ENCODE measurements at regions not wholly inside any gene's neighbourhood (a gene's known extent, or its start where the extent isn't known, plus 50 kb on each side); places are given as distances from the start of the nearest gene placed in this dataset.

DNA sequence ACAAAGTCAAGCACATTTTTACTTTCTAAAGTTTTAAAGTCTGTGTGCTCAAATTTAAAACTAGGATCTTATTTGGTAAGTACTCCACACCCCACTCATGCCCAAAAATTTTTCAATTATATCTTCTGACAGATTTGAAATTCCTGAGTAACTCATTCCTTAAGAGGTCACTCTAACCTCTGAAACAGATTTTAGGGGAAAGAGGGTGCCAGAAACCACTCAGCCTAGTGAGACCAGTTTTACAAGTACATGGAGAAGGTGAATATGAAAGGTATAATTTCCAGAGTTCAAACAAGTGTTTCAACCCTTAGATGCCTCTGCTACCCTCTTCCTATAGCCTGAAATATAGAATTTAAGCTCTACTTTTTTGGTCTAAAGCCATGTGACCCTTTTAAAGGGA lies 79.2 kb downstream of the C7orf25 start (continued):
- TF ChIP-seq, protein P1, sequence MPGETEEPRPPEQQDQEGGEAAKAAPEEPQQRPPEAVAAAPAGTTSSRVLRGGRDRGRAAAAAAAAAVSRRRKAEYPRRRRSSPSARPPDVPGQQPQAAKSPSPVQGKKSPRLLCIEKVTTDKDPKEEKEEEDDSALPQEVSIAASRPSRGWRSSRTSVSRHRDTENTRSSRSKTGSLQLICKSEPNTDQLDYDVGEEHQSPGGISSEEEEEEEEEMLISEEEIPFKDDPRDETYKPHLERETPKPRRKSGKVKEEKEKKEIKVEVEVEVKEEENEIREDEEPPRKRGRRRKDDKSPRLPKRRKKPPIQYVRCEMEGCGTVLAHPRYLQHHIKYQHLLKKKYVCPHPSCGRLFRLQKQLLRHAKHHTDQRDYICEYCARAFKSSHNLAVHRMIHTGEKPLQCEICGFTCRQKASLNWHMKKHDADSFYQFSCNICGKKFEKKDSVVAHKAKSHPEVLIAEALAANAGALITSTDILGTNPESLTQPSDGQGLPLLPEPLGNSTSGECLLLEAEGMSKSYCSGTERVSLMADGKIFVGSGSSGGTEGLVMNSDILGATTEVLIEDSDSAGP (CRISPR knock-in tag; IDR thresholded peaks at IDR 0.05), result no peak

GRCh38 chr7:42831718-42832522 lies 80.0 kb downstream of the C7orf25 start:
- in situ Hi-C loops (cut with MboI), result loop anchor here (25.0 kb wide), 1 partner anchor 895 kb away; no protein-coding TSS in a partner anchor
- intact Hi-C loops (cut with micrococcal nuclease), result no loop called here
- no peak for FAIRE-seq
- TF ChIP-seq, protein P2, sequence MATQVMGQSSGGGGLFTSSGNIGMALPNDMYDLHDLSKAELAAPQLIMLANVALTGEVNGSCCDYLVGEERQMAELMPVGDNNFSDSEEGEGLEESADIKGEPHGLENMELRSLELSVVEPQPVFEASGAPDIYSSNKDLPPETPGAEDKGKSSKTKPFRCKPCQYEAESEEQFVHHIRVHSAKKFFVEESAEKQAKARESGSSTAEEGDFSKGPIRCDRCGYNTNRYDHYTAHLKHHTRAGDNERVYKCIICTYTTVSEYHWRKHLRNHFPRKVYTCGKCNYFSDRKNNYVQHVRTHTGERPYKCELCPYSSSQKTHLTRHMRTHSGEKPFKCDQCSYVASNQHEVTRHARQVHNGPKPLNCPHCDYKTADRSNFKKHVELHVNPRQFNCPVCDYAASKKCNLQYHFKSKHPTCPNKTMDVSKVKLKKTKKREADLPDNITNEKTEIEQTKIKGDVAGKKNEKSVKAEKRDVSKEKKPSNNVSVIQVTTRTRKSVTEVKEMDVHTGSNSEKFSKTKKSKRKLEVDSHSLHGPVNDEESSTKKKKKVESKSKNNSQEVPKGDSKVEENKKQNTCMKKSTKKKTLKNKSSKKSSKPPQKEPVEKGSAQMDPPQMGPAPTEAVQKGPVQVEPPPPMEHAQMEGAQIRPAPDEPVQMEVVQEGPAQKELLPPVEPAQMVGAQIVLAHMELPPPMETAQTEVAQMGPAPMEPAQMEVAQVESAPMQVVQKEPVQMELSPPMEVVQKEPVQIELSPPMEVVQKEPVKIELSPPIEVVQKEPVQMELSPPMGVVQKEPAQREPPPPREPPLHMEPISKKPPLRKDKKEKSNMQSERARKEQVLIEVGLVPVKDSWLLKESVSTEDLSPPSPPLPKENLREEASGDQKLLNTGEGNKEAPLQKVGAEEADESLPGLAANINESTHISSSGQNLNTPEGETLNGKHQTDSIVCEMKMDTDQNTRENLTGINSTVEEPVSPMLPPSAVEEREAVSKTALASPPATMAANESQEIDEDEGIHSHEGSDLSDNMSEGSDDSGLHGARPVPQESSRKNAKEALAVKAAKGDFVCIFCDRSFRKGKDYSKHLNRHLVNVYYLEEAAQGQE (IDR thresholded peaks at IDR 0.05; ENCODE audit: borderline replicate concordance), result peak; percentile 49; the same call in 1 of the 2 replicates
- TF ChIP-seq, protein P2 (CRISPR knock-in tag; IDR thresholded peaks at IDR 0.05; ENCODE audit: low read depth), result no peak
- peak; percentile 49 to 58 (median 54) for TF ChIP-seq CTCF (IDR thresholded peaks at IDR 0.05 in 2 of 3, conservative IDR thresholded peaks at IDR 0.05 in 1 of 3; ENCODE audit: insufficient read depth in 2 of 3, low read depth in 1 of 3, low read length in 3 of 3)

More at GRCh38 chr7:42831718-42832522, 80.0 kb downstream of the C7orf25 start:
- no peak overlapping the region for H3K9ac ChIP-seq (ENCODE audit: insufficient read depth in 1 of 2, low read depth in 2 of 2, low read length in 2 of 2)
- H3K79me2 ChIP-seq (ENCODE audit: control insufficient read depth, insufficient read depth, low read length), result no peaks in the 10 kb centered on the region
- H3K27ac ChIP-seq (ENCODE audit: extremely low read depth, low read depth, low read length), result no peak overlapping the region
- ATAC-seq (peak; percentile 79), DNase-seq (ENCODE audit: extremely low read depth in 1 of 4, low spot score in 3 of 4) (peak in 1 of 4 experiments; percentile 16)
- H3K9me1 ChIP-seq (ENCODE audit: control insufficient read depth, insufficient read depth, low read length), result no peaks in the 10 kb centered on the region
- H3K27me3 ChIP-seq (ENCODE audit: control insufficient read depth in 2 of 2, insufficient read depth in 2 of 2, low read length in 2 of 2), result no peaks in the 10 kb centered on the region; a peak in 4 of 5 replicates
- no peaks in the 10 kb centered on the region for H3K4me1 ChIP-seq (replicated peaks in 1 of 2; ENCODE audit: control insufficient read depth in 2 of 2, insufficient read depth in 2 of 2, low read length in 2 of 2)
- 0% methylated on average over 9 of the region's 9 CpGs for WGBS (ENCODE audit: insufficient coverage, low coverage, missing lambda C conversion rate)
- ChIA-PET POLR2A (interaction anchor here (1.1 kb wide), 1 partner anchor 9 kb away, joined by 7 read pairs; no protein-coding TSS in a partner anchor), CTCF (ENCODE audit: low intra/inter-chr PET ratio) (no interaction called here)
- no peaks in the 10 kb centered on the region for H3K36me3 ChIP-seq (ENCODE audit: control insufficient read depth, insufficient read depth, low read length)
- H3K4me3 ChIP-seq, result no peak overlapping the region
- H4K20me1 ChIP-seq (replicated peaks; ENCODE audit: control insufficient read depth, insufficient read depth, low read length), result 0 out of 2 replicates have a peak, but pooled peaks cover 3% of the 10 kb centered on the region
- no peaks in the 10 kb centered on the region for H3K9me3 ChIP-seq (replicated peaks; ENCODE audit: control insufficient read depth, insufficient read depth, low read depth, low read length)
- BruUV-seq (replicated peaks), result no TSS peak
- no peak overlapping the region for H3K4me2 ChIP-seq (ENCODE audit: insufficient read depth, low read length)
- H2AFZ ChIP-seq (ENCODE audit: low read depth, low read length), result no peak overlapping the region

Data from K562 (cell line).